Cardiac muscle cell (in vitro differentiated cells and primary cell): ENCODE measurements at regions not wholly inside any gene's neighbourhood (a gene's known extent, or its start where the extent isn't known, plus 50 kb on each side); places are given as distances from the start of the nearest gene placed in this dataset.

ENCODE experiments used
- DNase-seq, 2 donors: peaks; one replicate each; pipeline versions ENCODE4 v3.0.0 to v3.0.0-alpha.2; 2010 to 2017; ENCODE audit warnings: low read depth in 1 of 2, low spot score in 1 of 2
- H3K27ac ChIP-seq: fragments of 200-600 bp; sonication (generic); 2 replicates; pipeline ENCODE4 v1.5.1; 2016
- H3K27me3 ChIP-seq: fragments of 200-600 bp; sonication (generic); 2 replicates; pipeline ENCODE4 v1.6.0; 2016; ENCODE audit warnings: control low read depth
- H3K36me3 ChIP-seq: fragments of 200-600 bp; sonication (generic); 2 replicates; pipeline ENCODE4 v1.5.1; 2016; ENCODE audit warnings: control low read depth
- H3K4me1 ChIP-seq: fragments of 200-600 bp; sonication (generic); 2 replicates; pipeline ENCODE4 v1.8.1; 2017; ENCODE audit warnings: low read depth, mild to moderate bottlenecking, mixed run types
- H3K4me3 ChIP-seq: fragments of 200-600 bp; sonication (generic); 2 replicates; pipeline ENCODE4 v1.5.1; 2016; ENCODE audit warnings: mild to moderate bottlenecking
- H3K9me3 ChIP-seq: fragments of 200-600 bp; sonication (generic); 2 replicates; pipeline ENCODE4 v1.5.1; 2017; ENCODE audit warnings: low read depth, mild to moderate bottlenecking, control low read depth
- CTCF ChIP-seq: IDR thresholded peaks from 2 replicates; pipeline ENCODE4 v1.5.1; 2012; ENCODE audit warnings: low read depth, mild to moderate bottlenecking, low read length

GRCh38 chr13:79081942-79082341, 324.1 kb downstream of the RBM26 start:
- no peak for TF ChIP-seq CTCF
- Histone ChIP-seq H3K27me3 (no peaks in the 10 kb centered on the region), H3K4me3 (no peak overlapping the region), H3K36me3 (no peaks in the 10 kb centered on the region), H3K27ac (no peak overlapping the region), H3K9me3 (no peaks in the 10 kb centered on the region), H3K4me1 (no peaks in the 10 kb centered on the region)
- no peak for DNase-seq

GRCh38 chr13:79079351-79079839, 326.7 kb downstream of the RBM26 start:
- DNase-seq: no peak
- no peak for TF ChIP-seq CTCF
- no peak overlapping the region for H3K4me3 ChIP-seq
- no peak overlapping the region for H3K27ac ChIP-seq
- H3K4me1 ChIP-seq: no peaks in the 10 kb centered on the region
- no peaks in the 10 kb centered on the region for H3K9me3 ChIP-seq
- no peaks in the 10 kb centered on the region for H3K36me3 ChIP-seq
- H3K27me3 ChIP-seq: no peaks in the 10 kb centered on the region

DNA sequence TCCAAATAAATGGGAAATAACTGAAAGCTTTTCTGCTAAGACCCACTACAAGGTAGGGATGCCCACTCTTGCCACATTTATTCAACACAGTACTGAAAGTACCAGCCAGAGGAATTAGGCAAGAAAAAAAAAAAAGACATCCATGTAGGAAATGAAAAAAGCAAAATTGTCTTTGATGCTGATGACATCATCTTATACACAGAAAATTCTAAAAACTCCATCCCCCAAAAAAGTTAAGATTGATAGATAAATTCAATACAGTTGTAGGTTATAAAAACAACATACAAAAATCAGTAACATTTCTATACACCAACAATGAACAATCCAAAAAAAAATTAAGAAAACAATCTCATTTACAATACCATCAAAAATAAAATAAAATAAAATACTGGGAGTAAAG, 330.4 kb downstream of the RBM26 start:
- no peaks in the 10 kb centered on the region for H3K4me1 ChIP-seq
- no peak for TF ChIP-seq CTCF
- H3K9me3 ChIP-seq: no peaks in the 10 kb centered on the region
- no peak overlapping the region for H3K4me3 ChIP-seq
- no peaks in the 10 kb centered on the region for H3K27me3 ChIP-seq
- H3K36me3 ChIP-seq: no peaks in the 10 kb centered on the region
- H3K27ac ChIP-seq: no peak overlapping the region
- no peak for DNase-seq

- H3K27ac ChIP-seq: no peak overlapping the region
- no peak for TF ChIP-seq CTCF
- H3K4me3 ChIP-seq: no peak overlapping the region
- DNase-seq: no peak
- H3K4me1 ChIP-seq: no peaks in the 10 kb centered on the region
- H3K9me3 ChIP-seq: no peaks in the 10 kb centered on the region
- H3K27me3 ChIP-seq: no peaks in the 10 kb centered on the region
- H3K36me3 ChIP-seq: no peaks in the 10 kb centered on the region
Observed at GRCh38 chr13:79070343-79070974, 335.6 kb downstream of the RBM26 start.

DNA sequence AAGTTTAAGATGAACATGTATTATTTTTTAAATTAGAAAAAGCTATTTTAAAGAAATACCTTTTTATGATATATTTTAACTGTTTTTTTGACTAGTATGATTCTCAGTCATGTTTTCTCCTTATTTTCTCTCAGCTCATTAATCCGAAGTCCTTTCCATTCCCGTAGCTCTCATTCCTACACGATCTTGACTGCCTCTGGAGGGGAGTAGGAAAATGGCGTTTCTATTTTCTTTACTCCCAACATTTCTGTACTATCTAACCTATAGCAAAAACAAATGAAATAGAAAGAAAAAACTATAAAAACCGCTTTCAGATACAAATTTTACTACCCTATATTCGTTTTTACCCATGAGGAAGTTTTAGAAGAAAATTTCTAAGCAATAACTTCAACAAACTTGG, 343.8 kb downstream of the RBM26 start:
- Histone ChIP-seq H3K36me3 (no peaks in the 10 kb centered on the region), H3K27me3 (no peaks in the 10 kb centered on the region), H3K4me3 (no peak overlapping the region), H3K27ac (no peak overlapping the region), H3K9me3 (no peaks in the 10 kb centered on the region), H3K4me1 (no peaks in the 10 kb centered on the region)
- no peak for TF ChIP-seq CTCF
- no peak for DNase-seq
